NCI-H748 (cell line): ENCODE measurements at regions not wholly inside any gene's neighbourhood (a gene's known extent, or its start where the extent isn't known, plus 50 kb on each side); places are given as distances from the start of the nearest gene placed in this dataset.
A peak's percentile ranks its signal among the peaks of the same experiment; 100 is the strongest.

ENCODE experiments used
- DNase-seq: peaks from one replicate; lab custom pipeline; 2025; ENCODE audit not compliant: unreplicated experiment; lab: John Stamatoyannopoulos, UW

- DNase-seq: no peak
These were observed 173.2 kb upstream of the EEA1 start for GRCh38 chr12:93102312-93102711.

DNA sequence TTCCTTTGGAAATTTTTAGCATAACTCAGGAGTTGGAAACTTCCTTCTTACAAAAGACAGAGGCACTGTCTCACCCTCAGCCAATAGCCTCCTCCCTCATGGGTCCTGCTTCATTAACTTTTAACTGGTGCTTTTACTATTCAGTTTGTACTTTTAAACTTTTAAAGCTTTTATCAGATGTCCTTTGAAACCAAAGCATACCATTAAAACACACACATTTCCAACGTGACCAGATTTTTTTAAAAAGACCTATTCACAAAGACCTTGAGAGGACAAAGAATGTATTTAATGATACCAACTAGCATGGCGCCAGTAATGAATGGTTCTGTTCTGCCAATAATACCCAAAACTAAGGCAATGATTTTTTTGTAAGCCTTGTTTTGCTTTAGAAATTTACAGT, 173.6 kb upstream of the EEA1 start:
- no peak for DNase-seq

- no peak for DNase-seq
These were observed 174.1 kb upstream of the EEA1 start for GRCh38 chr12:93103154-93103553.

- no peak for DNase-seq
These were observed 175.4 kb upstream of the EEA1 start for GRCh38 chr12:93104535-93104934.

DNA sequence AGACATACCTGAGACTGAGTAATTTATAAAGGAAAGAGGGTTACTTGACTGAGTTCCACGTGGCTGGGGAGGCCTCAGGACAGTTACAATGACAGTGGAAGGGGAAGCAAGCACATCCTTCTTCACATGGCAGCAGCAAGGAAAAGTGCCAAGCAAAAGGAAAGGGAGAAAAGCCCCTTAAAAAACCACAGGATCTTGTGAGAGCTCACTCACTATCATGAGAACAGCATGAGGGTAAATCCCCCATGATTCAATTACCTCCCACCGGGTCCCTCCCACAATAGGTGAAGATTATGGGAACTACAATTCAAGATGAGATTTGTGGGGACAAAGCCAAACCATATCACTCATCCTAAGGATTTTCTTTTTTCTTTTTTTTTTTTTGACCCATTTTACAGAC, 177.8 kb upstream of the EEA1 start:
- DNase-seq: no peak

DNA sequence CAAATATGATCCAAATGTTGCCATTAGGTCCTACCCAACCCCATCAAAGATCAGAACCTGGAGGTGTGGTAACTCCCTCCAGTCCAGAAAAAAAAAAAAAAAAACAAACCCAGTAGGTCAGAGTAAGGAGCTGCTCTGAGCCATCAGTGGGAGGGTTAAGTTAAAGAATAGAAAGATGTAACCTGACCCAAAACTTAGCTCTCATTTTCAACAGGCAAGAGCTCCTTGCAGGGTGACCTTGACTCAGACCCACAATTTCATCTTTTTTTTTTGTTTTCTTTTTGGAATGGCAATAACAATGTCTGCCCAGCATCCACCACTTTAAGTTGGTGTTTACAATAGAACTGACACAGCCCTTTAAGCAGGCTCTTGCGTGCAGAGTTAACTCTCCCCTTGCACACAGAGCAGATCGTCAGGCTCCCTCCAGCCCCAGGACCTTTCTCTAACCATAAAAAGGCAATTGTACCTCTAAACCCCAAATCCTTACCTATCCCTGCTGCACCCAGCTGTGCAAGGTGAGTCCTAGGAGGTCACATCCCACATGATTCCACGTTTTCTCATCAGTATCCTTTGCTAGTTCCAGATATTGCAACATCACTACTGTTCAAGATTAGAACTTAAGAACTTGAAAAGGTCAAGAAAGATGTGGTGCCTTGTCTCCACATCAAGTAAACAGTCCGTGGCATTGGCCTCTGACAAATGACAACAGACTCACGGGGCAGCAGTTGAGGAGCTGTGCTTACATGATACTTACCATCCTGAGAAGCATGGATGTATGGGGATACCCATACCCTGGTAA, 178.6 kb upstream of the EEA1 start:
- no peak for DNase-seq

- DNase-seq: no peak
These were observed 179.9 kb upstream of the EEA1 start for GRCh38 chr12:93108985-93109384.

DNA sequence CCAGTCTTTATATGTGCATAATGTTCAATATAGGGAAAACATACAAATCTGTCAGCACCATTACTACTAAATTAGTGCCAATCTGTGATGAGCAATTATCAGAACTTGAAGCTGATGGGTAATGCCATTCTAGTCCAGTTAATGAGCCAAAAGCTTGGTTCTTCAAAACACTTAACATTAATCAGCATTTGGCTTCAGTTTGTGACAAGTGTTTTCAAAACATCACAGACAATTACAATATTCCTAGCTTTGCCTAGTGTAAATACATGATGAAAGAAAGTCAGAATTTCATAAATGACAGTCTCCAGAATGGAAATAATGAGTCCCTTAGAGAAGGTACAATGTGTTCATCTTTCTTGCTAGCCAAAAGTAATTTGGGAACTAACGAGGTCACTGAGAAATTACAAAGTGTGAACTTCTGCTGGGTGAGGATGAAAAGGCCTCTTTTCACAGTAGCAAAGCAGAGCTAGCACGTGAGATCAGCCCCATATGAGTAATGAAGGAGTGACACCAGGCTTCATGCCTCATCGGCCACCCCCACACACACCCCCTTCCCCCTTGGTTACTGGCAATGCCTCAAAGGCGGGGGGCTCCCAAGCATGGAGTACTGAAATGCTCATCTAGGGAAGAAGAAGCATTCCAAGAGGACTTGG, 180.6 kb upstream of the EEA1 start:
- DNase-seq: peak; percentile 42

DNA sequence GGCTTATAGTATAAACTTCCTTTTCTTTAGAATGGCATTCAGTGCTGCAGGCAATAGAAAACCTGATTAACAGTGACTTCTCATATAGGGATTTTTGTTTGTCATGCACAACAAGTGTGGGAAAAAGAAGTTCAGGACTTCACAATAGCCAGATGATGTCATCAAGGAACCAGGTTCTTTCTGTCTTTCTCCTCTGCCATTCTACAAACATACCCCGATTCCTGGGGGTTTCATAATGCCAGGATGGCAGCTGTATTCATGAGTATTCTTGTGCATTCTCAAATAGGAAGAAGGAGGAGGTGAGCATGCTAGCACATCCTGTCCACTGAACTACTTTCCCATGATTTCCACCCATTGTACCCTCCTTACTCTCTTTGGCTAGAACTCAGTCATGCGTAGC, 182.7 kb upstream of the EEA1 start:
- no peak for DNase-seq

- no peak for DNase-seq
These were observed 184.4 kb upstream of the EEA1 start for GRCh38 chr12:93113317-93114006.

DNA sequence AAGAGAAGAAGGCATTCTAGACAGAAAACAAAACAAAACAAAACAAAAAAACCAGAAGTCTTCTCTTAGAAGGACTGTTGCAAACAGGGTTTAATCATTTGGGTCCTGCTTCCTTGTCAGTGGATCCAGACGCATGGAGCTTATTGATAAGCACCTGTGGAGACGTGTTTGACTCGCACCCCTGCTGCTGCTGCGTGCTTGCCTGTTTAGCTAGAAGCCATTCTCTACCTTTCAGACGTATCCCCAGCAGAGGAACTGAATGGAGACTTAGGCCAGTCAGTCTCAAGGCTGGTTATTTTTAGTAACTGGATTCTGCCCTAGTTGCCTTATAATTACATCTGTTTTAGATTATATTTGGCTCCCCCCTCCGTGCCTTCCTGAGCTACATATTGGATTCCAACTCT, 186.1 kb upstream of the EEA1 start:
- no peak for DNase-seq

GRCh38 chr12:93115646-93116045, 186.6 kb upstream of the EEA1 start:
- no peak for DNase-seq

- DNase-seq: no peak
These were observed 187.5 kb upstream of the EEA1 start for GRCh38 chr12:93116632-93117031.

GRCh38 chr12:93121729-93122488, 192.8 kb upstream of the EEA1 start:
- no peak for DNase-seq

DNA sequence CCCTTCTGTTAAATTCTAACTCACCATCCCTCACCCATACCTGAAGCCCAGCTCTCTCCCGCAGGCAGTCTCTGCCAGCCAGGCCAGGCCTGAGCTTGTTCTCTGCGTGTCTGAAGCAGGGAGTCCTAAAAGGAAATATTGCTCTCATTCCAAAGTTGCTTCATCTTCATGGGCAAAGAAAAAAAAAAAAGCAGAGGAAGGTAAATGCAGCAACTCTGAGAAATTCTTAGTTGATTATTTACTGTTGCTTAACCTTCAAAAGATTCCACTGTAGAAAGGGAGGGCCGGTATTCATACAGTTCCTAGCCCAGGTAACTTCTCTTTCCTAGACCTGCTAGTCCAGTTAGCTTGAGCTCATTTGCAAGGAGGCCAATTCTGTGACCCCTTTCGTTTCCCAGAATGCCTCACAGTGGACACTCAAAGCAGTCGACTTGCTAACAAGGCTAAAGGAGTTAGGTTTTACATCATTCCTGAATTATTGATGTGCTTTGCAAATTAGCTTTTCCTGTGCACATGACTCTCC, 193.5 kb upstream of the EEA1 start:
- no peak for DNase-seq

- DNase-seq: no peak
These were observed 196.0 kb upstream of the EEA1 start for GRCh38 chr12:93125126-93125525.

GRCh38 chr12:93126069-93126474, 197.0 kb upstream of the EEA1 start:
- no peak for DNase-seq

GRCh38 chr12:93127107-93127560, 198.0 kb upstream of the EEA1 start:
- no peak for DNase-seq

- no peak for DNase-seq
These were observed 198.7 kb upstream of the EEA1 start for GRCh38 chr12:93127582-93128331.

DNA sequence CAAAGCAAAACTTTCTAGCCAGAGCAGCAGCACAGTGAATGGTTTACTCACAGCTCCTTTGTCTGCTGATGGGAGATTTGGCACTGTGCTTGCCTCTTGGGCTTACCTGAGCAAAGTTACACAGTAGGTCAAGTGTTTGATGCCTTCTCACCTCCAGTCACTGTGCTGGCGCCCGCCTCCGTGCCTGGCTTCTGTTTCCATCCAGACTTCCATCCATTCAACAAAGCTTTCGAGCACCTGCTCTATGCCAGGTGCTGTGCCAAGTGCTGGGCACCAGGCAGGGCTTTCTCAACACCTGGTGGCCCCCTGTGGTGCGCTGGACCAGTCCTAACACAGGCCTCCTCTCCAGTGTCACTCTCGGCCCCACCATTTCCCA, 199.2 kb upstream of the EEA1 start:
- DNase-seq: peak; percentile 87
